WTC11 (cell line): ENCODE measurements at regions not wholly inside any gene's neighbourhood (a gene's known extent, or its start where the extent isn't known, plus 50 kb on each side); places are given as distances from the start of the nearest gene placed in this dataset.

Experiments used
- ATAC-seq: fragments of 200-7000 bp; cut with Tn5 transposase; 2 replicates; pipeline ENCODE4 v1.10.0; 2021; ENCODE audit warnings: mild to moderate bottlenecking, moderate library complexity
- CTCF ChIA-PET: fragments of 300-600 bp; sonication (Branson Sonifier 250); formaldehyde crosslinking; loops from one replicate; lab custom pipeline; 2021; ENCODE audit warnings: antibody characterized with exemption; lab: Charles Lee
- POLR2A ChIA-PET: fragments of 350-600 bp; sonication (Branson Sonifier 250); formaldehyde crosslinking; loops from one replicate; lab custom pipeline; 2021; ENCODE audit warnings: antibody characterized with exemption; lab: Charles Lee
- DNase-seq: peaks from one replicate; pipeline ENCODE4 v3.0.0; 2021; ENCODE audit warnings: low spot score
- H3K27ac Mint-ChIP-seq: 2 replicates; pipeline ENCODE4 v1.8.0; 2021; ENCODE audit warnings: mixed read lengths
- H3K27me3 Mint-ChIP-seq: 2 replicates; pipeline ENCODE4 v1.8.0; 2021; ENCODE audit warnings: low read depth, mild to moderate bottlenecking, moderate library complexity, mixed read lengths
- H3K36me3 Mint-ChIP-seq: 2 replicates; pipeline ENCODE4 v1.8.0; 2021; ENCODE audit warnings: mixed read lengths
- H3K4me1 Mint-ChIP-seq: 2 replicates; pipeline ENCODE4 v1.8.0; 2022; ENCODE audit warnings: mixed read lengths
- H3K4me3 Mint-ChIP-seq: 2 replicates; pipeline ENCODE4 v1.8.0; 2021; ENCODE audit warnings: mild to moderate bottlenecking, moderate library complexity, mixed read lengths
- H3K9me3 Mint-ChIP-seq: 2 replicates; pipeline ENCODE4 v1.8.0; 2021; ENCODE audit warnings: mixed read lengths
- CDX4 ChIP-seq: fragments of 250-450 bp; sonication (Bioruptor Pico); IDR thresholded peaks from 2 replicates; pipeline ENCODE4 v1.9.0; 2021; ENCODE audit warnings: moderate library complexity, mild to moderate bottlenecking, inconsistent platforms, borderline replicate concordance
- FOXP1 ChIP-seq: sonication (generic); formaldehyde crosslinking; IDR thresholded peaks from 2 replicates; pipeline ENCODE4 v1.8.0; 2022; ENCODE audit warnings: missing genetic modification reagents, mild to moderate bottlenecking, moderate library complexity, borderline replicate concordance
- GTF2I ChIP-seq: fragments of 250-450 bp; sonication (Bioruptor Pico); conservative IDR thresholded peaks from 2 replicates; pipeline ENCODE4 v1.4.0; 2021; ENCODE audit warnings: mild to moderate bottlenecking
- HMGA2 ChIP-seq: fragments of 250-450 bp; sonication (Bioruptor Pico); IDR thresholded peaks from 2 replicates; pipeline ENCODE4 v1.4.0; 2021; ENCODE audit warnings: mild to moderate bottlenecking, moderate library complexity
- IRF2 ChIP-seq: sonication (generic); formaldehyde crosslinking; IDR thresholded peaks from 2 replicates; pipeline ENCODE4 v1.8.0; 2022; ENCODE audit warnings: low read depth, missing genetic modification reagents, borderline replicate concordance
- MAX ChIP-seq: sonication (generic); formaldehyde crosslinking; IDR thresholded peaks from 2 replicates; pipeline ENCODE4 v1.8.0; 2022; ENCODE audit warnings: mild to moderate bottlenecking, missing genetic modification reagents
- NFYB ChIP-seq: sonication (generic); formaldehyde crosslinking; conservative IDR thresholded peaks from 2 replicates; pipeline ENCODE4 v1.8.0; 2022; ENCODE audit warnings: low read depth, missing genetic modification reagents
- RELA ChIP-seq: sonication (generic); formaldehyde crosslinking; IDR thresholded peaks from 2 replicates; pipeline ENCODE4 v1.8.1; 2022; ENCODE audit warnings: missing genetic modification reagents, mild to moderate bottlenecking, borderline replicate concordance
- RORB ChIP-seq: fragments of 250-450 bp; sonication (Bioruptor Pico); IDR thresholded peaks from 2 replicates; pipeline ENCODE4 v1.9.0; 2021; ENCODE audit warnings: mild to moderate bottlenecking
- TEAD4 ChIP-seq: sonication (generic); formaldehyde crosslinking; IDR thresholded peaks from 2 replicates; pipeline ENCODE4 v1.8.0; 2022; ENCODE audit warnings: mild to moderate bottlenecking, missing genetic modification reagents
- TP53 ChIP-seq: sonication (generic); formaldehyde crosslinking; IDR thresholded peaks from 2 replicates; pipeline ENCODE4 v1.8.1; 2023; ENCODE audit warnings: mild to moderate bottlenecking, missing genetic modification reagents
- ZBTB21 ChIP-seq: sonication (generic); formaldehyde crosslinking; IDR thresholded peaks from 2 replicates; pipeline ENCODE4 v1.8.1; 2023; ENCODE audit warnings: mild to moderate bottlenecking, missing genetic modification reagents, borderline replicate concordance
- ZNF138 ChIP-seq: sonication (generic); formaldehyde crosslinking; conservative IDR thresholded peaks from 2 replicates; pipeline ENCODE4 v1.8.1; 2022; ENCODE audit warnings: mild to moderate bottlenecking, moderate library complexity, missing genetic modification reagents
- ZNF232 ChIP-seq: sonication (generic); formaldehyde crosslinking; IDR thresholded peaks from 2 replicates; pipeline ENCODE4 v1.8.0; 2022; ENCODE audit warnings: mild to moderate bottlenecking, missing genetic modification reagents
- ZNF416 ChIP-seq: fragments of 250-450 bp; sonication (Bioruptor Pico); IDR thresholded peaks from 2 replicates; pipeline ENCODE4 v1.9.0; 2021; ENCODE audit warnings: mild to moderate bottlenecking, inconsistent platforms
- ZSCAN18 ChIP-seq: fragments of 250-450 bp; sonication (Bioruptor Pico); IDR thresholded peaks from 2 replicates; pipeline ENCODE4 v2.1.2; 2022; ENCODE audit warnings: mild to moderate bottlenecking, moderate library complexity
- TF ChIP-seq, protein P1 (sequence below): sonication (generic); formaldehyde crosslinking; conservative IDR thresholded peaks from 2 replicates; pipeline ENCODE4 v1.8.1; 2022; ENCODE audit warnings: mild to moderate bottlenecking, missing genetic modification reagents
- TF ChIP-seq, protein P2 (sequence below): sonication (generic); formaldehyde crosslinking; IDR thresholded peaks from 2 replicates; pipeline ENCODE4 v1.8.0; 2022; ENCODE audit warnings: mild to moderate bottlenecking, missing genetic modification reagents
- TF ChIP-seq, protein P3 (sequence below): sonication (generic); formaldehyde crosslinking; IDR thresholded peaks from 2 replicates; pipeline ENCODE4 v1.8.1; 2023; ENCODE audit warnings: mild to moderate bottlenecking, missing genetic modification reagents
- TF ChIP-seq, protein P4 (sequence below): fragments of 250-450 bp; sonication (Bioruptor Pico); conservative IDR thresholded peaks from 2 replicates; pipeline ENCODE4 v1.9.0; 2021; ENCODE audit warnings: mild to moderate bottlenecking
- TF ChIP-seq, protein P5 (sequence below): sonication (generic); formaldehyde crosslinking; IDR thresholded peaks from 2 replicates; pipeline ENCODE4 v1.8.1; 2022; ENCODE audit warnings: missing genetic modification reagents, borderline replicate concordance
- TF ChIP-seq, protein P6 (sequence below): sonication (generic); formaldehyde crosslinking; IDR thresholded peaks from 2 replicates; pipeline ENCODE4 v1.8.1; 2022; ENCODE audit warnings: mild to moderate bottlenecking, moderate library complexity, missing genetic modification reagents

- TF ChIP-seq RORB (CRISPR knock-in tag) (no peak), ZSCAN18 (CRISPR knock-in tag) (no peak), GTF2I (no peak), MAX (CRISPR knock-in tag) (no peak), TEAD4 (CRISPR knock-in tag) (no peak)
These were observed 234.9 kb upstream of the CADM1 start (continued) for GRCh38 chr11:115739146-115739545.

GRCh38 chr11:115737875-115738274, 233.7 kb upstream of the CADM1 start:
- Mint-ChIP-seq H3K27me3 (peaks cover 13% of the 10 kb centered on the region), H3K27ac (no peak overlapping the region), H3K36me3 (no peaks in the 10 kb centered on the region), H3K4me3 (no peak overlapping the region), H3K9me3 (0 out of 2 replicates have a peak, but pooled peaks cover 3% of the 10 kb centered on the region), H3K4me1 (peaks cover 30% of the 10 kb centered on the region)
- CTCF ChIA-PET, result no interaction called here
- POLR2A ChIA-PET, result no interaction called here
- TF ChIP-seq NFYB (CRISPR knock-in tag) (no peak), FOXP1 (CRISPR knock-in tag) (no peak), IRF2 (CRISPR knock-in tag) (no peak), RELA (no peak)
- TF ChIP-seq, protein P1, sequence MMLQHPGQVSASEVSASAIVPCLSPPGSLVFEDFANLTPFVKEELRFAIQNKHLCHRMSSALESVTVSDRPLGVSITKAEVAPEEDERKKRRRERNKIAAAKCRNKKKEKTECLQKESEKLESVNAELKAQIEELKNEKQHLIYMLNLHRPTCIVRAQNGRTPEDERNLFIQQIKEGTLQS, result no peak
- DNase-seq (no peak), ATAC-seq (no peak)

DNA sequence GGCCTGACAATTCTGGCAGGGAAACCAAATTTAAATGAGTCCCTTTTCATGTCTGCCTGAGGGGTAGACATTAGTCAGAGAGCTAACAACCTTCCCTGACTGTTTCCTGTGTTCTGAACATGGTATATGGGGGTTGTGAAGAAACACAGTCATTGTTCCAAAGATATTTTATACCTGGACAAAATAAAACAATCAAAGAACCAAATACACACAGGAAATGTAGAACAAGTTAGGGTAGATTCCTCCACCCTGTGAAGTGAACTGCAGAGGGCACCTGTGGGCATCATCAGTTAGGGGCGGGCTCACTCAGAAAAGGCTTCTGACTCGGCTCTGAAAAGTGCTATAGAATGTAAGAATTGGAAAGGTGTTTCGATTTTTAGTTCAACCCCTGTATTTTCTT, 231.9 kb upstream of the CADM1 start:
- CTCF ChIA-PET, result no interaction called here

GRCh38 chr11:115724666-115725065, 220.5 kb upstream of the CADM1 start:
- Mint-ChIP-seq H3K27ac (no peak overlapping the region), H3K9me3 (peaks cover 14% of the 10 kb centered on the region), H3K4me3 (no peak overlapping the region), H3K4me1 (no peaks in the 10 kb centered on the region), H3K27me3 (peaks cover 16% of the 10 kb centered on the region), H3K36me3 (no peaks in the 10 kb centered on the region)
- DNase-seq (no peak), ATAC-seq (no peak)
- ChIA-PET POLR2A (no interaction called here), CTCF (interaction anchor here (1.4 kb wide), 1 partner anchor 37 kb away, joined by 4 read pairs; no protein-coding TSS in a partner anchor)
- TF ChIP-seq, protein P2, sequence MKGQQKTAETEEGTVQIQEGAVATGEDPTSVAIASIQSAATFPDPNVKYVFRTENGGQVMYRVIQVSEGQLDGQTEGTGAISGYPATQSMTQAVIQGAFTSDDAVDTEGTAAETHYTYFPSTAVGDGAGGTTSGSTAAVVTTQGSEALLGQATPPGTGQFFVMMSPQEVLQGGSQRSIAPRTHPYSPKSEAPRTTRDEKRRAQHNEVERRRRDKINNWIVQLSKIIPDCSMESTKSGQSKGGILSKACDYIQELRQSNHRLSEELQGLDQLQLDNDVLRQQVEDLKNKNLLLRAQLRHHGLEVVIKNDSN (CRISPR knock-in tag), result no peak
- TF ChIP-seq ZBTB21 (CRISPR knock-in tag) (no peak), ZNF232 (no peak), ZNF416 (CRISPR knock-in tag) (no peak)
- TF ChIP-seq, protein P3, sequence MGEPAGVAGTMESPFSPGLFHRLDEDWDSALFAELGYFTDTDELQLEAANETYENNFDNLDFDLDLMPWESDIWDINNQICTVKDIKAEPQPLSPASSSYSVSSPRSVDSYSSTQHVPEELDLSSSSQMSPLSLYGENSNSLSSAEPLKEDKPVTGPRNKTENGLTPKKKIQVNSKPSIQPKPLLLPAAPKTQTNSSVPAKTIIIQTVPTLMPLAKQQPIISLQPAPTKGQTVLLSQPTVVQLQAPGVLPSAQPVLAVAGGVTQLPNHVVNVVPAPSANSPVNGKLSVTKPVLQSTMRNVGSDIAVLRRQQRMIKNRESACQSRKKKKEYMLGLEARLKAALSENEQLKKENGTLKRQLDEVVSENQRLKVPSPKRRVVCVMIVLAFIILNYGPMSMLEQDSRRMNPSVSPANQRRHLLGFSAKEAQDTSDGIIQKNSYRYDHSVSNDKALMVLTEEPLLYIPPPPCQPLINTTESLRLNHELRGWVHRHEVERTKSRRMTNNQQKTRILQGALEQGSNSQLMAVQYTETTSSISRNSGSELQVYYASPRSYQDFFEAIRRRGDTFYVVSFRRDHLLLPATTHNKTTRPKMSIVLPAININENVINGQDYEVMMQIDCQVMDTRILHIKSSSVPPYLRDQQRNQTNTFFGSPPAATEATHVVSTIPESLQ, result no peak
- TF ChIP-seq, protein P4, sequence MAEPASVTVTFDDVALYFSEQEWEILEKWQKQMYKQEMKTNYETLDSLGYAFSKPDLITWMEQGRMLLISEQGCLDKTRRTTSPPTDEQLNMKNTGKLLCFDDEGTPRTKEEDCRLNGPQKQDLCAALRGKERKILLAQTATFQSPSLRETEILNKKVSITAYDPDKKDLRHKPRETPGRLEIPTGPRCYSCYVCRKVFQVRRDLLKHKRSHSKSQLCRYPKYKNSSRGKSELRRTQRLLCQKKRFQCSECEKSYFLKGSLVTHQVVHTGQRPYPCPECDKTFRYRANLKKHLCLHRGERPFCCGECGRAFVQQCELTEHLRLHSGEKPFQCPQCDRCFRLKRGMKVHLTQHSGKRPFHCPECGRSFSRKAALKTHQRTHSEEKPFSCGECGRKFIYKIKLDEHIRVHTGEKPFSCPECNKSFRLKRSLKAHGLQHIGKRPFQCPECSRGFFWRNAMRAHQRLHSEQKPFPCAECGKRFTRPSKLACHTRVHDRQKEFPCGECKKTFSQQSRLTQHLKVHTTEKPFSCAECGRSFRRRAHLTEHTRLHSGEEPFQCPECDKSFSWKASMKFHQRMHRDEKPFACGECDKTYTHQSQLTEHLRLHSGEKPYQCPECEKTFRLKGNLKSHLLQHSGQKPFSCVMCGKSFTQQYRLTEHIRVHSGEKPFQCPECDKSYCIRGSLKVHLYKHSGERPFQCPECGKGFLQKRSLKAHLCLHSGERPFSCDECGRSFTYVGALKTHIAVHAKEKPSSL (CRISPR knock-in tag), result no peak

More for the DNA sequence above, 231.9 kb upstream of the CADM1 start:
- POLR2A ChIA-PET, result no interaction called here
- Mint-ChIP-seq H3K27me3 (peaks cover 5% of the 10 kb centered on the region; the same call in 1 of the 2 replicates), H3K4me3 (no peak overlapping the region), H3K9me3 (0 out of 2 replicates have a peak, but pooled peaks cover 3% of the 10 kb centered on the region), H3K36me3 (no peaks in the 10 kb centered on the region), H3K27ac (no peak overlapping the region), H3K4me1 (peaks cover 16% of the 10 kb centered on the region)
- TF ChIP-seq, protein P5, sequence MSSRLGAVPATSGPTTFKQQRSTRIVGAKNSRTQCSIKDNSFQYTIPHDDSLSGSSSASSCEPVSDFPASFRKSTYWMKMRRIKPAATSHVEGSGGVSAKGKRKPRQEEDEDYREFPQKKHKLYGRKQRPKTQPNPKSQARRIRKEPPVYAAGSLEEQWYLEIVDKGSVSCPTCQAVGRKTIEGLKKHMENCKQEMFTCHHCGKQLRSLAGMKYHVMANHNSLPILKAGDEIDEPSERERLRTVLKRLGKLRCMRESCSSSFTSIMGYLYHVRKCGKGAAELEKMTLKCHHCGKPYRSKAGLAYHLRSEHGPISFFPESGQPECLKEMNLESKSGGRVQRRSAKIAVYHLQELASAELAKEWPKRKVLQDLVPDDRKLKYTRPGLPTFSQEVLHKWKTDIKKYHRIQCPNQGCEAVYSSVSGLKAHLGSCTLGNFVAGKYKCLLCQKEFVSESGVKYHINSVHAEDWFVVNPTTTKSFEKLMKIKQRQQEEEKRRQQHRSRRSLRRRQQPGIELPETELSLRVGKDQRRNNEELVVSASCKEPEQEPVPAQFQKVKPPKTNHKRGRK (CRISPR knock-in tag), result no peak
- TF ChIP-seq, protein P6, sequence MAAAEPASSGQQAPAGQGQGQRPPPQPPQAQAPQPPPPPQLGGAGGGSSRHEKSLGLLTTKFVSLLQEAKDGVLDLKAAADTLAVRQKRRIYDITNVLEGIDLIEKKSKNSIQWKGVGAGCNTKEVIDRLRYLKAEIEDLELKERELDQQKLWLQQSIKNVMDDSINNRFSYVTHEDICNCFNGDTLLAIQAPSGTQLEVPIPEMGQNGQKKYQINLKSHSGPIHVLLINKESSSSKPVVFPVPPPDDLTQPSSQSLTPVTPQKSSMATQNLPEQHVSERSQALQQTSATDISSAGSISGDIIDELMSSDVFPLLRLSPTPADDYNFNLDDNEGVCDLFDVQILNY, result no peak
- no peak for TF ChIP-seq HMGA2 (CRISPR knock-in tag)
- TF ChIP-seq TP53 (CRISPR knock-in tag), result no peak
- no peak for TF ChIP-seq CDX4 (CRISPR knock-in tag)
- no peak for TF ChIP-seq ZNF138 (CRISPR knock-in tag)
- ATAC-seq, result peak; percentile 39; the same call in 1 of the 2 replicates
- no peak for DNase-seq
